ENCODE measurements at regions not wholly inside any gene's neighbourhood (a gene's known extent, or its start where the extent isn't known, plus 50 kb on each side); places are given as distances from the start of the nearest gene placed in this dataset.

DNA sequence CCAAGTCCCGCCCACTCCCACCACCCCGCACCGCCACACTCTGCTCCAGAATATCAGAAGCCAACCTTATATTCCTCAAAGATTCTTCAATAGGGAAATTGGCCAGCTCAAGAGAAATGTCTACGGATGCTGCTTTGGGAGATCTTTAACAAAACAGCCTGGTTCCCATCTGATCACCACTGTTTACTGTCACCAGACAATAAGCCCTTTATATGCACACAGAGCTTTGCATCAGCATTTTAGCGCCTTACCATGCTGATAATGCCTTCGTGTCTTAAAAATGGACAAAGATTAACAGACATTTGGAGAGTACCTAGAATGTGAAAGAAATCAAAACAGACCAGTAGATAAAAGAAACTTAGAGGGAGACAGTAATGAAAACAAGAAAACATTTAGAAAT, 141.7 kb upstream of the SYT6 start:
- TF ChIP-seq, protein P1, sequence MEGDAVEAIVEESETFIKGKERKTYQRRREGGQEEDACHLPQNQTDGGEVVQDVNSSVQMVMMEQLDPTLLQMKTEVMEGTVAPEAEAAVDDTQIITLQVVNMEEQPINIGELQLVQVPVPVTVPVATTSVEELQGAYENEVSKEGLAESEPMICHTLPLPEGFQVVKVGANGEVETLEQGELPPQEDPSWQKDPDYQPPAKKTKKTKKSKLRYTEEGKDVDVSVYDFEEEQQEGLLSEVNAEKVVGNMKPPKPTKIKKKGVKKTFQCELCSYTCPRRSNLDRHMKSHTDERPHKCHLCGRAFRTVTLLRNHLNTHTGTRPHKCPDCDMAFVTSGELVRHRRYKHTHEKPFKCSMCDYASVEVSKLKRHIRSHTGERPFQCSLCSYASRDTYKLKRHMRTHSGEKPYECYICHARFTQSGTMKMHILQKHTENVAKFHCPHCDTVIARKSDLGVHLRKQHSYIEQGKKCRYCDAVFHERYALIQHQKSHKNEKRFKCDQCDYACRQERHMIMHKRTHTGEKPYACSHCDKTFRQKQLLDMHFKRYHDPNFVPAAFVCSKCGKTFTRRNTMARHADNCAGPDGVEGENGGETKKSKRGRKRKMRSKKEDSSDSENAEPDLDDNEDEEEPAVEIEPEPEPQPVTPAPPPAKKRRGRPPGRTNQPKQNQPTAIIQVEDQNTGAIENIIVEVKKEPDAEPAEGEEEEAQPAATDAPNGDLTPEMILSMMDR (conservative IDR thresholded peaks at IDR 0.05; ENCODE audit: low read depth, low read length): no peak
- TF ChIP-seq EZH2phosphoT487 (IDR thresholded peaks at IDR 0.05; ENCODE audit: borderline replicate concordance, low read length) (no peak), EZH2 (IDR thresholded peaks at IDR 0.05; ENCODE audit: low read length, unreplicated experiment) (no peak)
